HG02938 (cell line): ENCODE measurements at regions not wholly inside any gene's neighbourhood (a gene's known extent, or its start where the extent isn't known, plus 50 kb on each side); places are given as distances from the start of the nearest gene placed in this dataset.

Experiments
- ATAC-seq: cut with Tn5 transposase; IDR thresholded peaks from one replicate; pipeline ENCODE4 v1.9.1; 2021; ENCODE audit warnings: mild to moderate bottlenecking, moderate library complexity; ENCODE audit not compliant: unreplicated experiment

- no peak for ATAC-seq
Observed at GRCh38 chr13:111533900-111534683, 213.7 kb downstream of the TEX29 start.

DNA sequence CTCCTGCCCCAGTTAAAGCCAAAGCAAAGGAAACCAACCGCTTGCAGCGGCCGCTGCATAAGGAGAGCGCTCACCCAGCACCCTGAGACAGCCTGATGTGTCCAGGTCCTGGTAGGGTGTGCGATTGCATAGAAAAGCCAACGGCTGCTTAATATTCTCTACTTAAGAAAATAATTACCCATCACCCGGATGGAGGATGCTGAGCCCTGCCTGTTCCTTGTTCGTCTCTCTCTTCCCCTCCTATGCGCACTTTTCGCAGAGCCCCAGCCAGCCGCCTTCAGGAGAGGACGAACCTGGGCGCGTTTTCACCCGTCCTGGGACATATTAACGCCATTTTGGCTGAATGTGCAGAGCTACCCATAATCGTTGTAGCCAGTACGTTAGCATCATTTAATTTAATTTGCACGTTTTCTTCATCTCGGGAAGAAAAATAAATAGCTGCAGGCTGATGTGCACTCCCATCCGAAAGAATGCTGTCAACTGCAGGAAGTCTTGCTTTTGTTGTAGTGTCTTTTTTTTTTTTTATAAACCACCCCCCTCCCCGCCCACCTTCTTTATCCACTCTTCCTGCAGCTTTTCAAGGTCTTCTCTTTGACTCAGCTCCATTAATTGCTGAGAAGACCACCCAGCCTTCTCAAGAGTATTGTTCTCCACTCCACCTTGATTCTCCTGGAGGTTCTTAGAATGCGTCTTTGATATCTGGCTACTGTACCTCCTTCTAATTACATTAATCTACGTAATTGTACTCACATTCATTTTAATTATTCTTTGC lies 214.5 kb downstream of the TEX29 start:
- no peak for ATAC-seq

- ATAC-seq: no peak
Observed at GRCh38 chr13:111535523-111535811, 215.0 kb downstream of the TEX29 start.

GRCh38 chr13:111536075-111536642 lies 215.7 kb downstream of the TEX29 start:
- no peak for ATAC-seq

DNA sequence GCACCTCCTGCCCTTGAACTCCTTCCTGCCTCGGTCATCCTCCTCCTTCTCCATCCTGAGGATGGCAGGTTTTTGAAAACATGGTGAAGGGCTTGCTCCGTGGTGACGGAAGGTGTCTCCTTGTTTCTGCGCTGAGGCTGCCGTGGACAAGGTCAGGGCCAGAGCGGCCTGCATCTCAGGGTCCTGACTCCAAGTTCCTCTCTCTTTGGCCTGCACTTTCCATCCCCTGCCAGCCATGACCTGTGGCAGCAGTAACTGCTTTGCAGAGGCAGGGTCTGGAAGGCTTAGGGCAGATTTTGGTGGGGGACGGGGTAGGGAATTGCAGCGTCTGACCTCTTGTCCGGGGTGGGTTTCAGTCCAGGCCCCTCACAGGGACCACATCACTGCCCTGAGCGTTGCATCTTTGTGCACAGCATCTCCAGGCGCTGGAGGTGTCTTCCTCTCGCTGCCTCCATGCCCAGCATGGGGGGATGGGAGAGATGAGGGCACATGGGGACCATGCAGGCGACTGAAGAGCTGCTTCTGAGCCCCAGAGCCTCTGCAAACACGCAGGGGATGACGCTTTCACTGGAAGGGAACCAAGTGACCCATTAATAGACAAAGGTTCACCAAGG lies 216.8 kb downstream of the TEX29 start:
- no peak for ATAC-seq

DNA sequence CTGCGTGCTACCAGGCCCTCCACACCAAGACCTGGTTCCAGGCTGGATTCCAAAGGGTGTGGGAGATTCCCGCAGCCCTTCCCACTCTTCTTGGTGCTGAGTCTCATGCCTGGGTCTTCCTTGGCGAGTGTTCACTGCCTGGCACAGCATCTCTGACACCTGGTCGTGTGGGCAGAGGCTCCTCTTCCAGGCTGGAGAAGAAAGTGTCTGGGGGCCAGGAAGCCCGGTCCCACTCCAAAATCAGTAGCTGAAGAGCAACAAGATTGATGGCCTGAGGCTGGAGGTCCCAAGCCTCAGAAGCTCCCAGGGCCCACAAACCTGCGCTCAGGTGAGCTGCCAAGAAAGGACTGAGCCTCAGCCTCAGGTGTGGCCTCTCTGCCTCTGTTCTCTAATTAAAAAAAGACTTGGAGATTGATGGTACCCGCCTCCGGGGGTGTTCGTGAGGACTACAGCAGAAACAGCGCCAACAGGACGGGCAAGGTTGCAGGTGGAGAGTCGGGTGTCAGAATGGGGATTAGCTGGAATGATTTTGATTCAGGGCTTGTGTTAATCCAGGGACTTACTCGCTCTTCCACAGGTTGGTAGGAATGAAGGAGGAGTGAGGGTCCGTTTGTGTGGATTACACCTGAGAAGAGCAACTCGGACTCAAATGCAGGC lies 217.5 kb downstream of the TEX29 start:
- ATAC-seq: no peak

DNA sequence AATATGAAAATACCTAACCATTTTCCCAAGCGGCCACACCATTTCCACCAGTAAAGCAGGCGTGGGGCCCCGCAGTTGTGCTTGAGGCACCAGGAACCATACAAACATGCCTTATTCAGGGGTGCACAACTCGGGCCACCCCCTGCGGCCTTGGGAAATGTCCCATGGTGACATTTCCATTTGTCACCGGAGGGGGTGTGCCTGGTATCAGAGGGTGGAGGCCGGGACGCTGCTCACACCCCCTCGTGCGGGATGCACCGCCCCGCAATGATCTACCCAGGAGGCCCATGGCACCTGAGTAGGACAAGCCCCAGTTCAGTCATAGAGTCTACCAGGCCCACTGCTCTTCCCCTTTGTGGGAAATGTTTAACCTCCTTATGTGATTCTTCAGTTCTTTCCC lies 218.8 kb downstream of the TEX29 start:
- ATAC-seq: no peak

DNA sequence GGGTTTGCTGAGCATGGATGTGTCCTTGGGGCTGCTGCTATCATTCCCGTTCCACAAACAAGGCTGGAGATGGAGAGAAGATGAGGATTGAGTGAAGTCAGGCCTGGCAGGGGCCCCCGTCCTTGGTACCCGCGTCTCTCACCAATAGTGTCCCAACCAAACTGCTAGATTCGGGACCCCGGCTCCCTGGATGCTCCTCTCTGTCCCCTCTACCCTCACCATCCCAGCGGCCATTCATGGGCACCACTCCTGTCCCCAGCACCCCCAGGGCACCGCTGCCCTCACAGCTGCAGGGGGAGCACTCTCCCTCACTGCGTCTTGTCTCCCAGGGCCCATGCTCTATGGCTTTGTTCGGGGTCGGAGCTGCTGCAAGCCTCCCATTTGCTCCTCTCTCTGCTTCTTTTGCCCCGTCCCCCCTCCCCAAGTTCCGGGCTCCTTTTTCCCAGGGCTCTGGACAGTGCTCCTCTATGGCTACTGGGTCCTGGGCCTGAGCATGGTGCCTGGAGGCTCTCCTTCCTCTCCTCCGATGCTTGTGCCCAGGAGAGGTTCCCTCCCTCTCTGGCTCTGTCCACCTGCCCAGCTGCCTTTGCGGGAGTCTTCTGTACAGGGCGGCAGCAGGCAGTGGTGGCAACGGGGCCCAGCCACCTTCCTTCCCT lies 219.5 kb downstream of the TEX29 start:
- ATAC-seq: no peak

GRCh38 chr13:111540486-111540885 lies 220.0 kb downstream of the TEX29 start:
- no peak for ATAC-seq

GRCh38 chr13:111541345-111541744 lies 220.9 kb downstream of the TEX29 start:
- no peak for ATAC-seq

GRCh38 chr13:111541752-111542529 lies 221.5 kb downstream of the TEX29 start:
- ATAC-seq: no peak

DNA sequence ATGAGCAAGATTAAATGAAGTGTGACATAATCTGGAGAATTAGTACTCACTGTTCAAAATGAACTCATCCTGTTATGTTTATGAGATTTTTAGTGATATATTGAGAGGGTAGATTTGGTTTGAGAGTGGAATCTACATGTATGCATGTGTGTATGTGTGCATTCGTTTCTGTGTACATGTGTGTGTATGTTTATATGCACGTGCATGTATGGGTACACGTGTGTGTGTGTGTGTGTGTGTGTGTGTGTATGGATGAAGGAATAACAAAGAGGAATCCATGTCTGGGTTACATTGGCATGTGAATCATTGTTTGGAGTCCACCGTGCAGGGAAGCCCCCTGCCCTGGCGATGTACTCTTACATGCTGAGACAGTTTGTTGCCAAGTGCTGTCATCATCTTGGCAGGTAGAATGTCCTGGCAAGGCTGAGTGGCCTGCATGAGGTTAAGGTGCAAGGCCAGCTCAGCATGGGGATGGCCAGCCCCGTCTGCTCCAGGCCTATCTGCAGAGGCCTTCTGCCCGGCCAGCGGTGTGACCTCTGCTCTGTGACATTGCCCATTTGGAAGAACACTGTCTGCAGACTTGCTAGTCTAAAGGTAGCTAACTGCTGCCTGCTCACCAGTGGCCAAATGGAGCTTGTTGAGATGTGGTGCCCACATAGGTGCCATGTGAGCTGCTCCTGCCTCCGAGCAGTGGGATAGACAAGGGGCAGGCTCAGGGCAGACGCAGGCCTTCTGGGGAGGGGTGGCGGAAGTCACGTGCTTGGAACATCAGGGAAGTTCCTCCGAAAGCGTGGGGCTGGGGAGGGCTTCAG lies 222.3 kb downstream of the TEX29 start:
- no peak for ATAC-seq

- ATAC-seq: no peak
Observed at GRCh38 chr13:111546921-111547675, 226.7 kb downstream of the TEX29 start.

DNA sequence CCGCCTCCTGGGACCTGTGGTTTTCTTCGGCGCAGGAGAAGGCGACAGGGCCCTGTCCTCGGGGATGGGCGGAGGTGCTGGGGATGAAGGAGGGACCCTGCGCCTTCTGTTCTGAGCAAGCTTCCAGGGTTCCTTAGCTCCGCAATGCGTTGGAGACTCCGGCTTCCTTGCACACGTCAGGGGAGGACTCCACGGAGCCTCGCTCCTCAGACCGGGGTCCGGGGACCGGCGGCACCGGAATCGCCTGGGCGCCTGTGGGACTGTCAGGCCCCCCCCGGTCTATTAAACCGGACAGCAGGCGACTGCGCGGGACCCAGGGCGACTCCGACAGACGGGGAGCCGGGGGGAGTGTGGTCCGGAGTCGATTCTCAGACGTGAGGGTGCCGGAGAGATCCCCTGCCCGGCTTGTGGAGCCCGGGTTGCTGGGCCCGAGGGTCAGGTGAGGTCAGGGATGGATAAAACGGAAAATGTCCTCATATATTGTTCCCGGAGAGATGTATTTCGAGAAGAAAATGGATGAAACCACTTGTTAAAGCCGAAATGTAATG lies 227.4 kb downstream of the TEX29 start:
- ATAC-seq: no peak

GRCh38 chr13:111548301-111548700 lies 227.9 kb downstream of the TEX29 start:
- ATAC-seq: no peak

- no peak for ATAC-seq
Observed at GRCh38 chr13:111548805-111549204, 228.4 kb downstream of the TEX29 start.

DNA sequence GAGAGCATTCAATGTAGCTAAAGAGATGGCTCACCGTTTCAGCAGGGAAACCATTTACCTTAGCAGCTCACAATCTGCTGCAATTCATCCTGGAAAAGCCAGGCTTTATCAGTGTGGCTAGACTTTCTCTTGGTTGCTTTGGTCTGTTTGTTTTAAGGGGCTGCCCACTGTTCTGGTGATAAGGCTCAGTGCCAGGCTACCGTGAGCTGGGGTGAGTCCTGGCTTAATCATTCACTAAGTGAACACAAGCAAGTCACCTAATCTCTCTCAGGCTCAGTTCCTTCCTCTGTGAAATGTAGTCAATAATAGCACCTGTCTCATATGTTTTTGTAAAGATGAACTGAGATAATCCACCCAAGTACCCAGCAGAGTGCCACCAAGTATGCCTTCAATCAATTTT lies 229.0 kb downstream of the TEX29 start:
- no peak for ATAC-seq

- no peak for ATAC-seq
Observed at GRCh38 chr13:111550062-111550461, 229.6 kb downstream of the TEX29 start.
